HG03045 (cell line): ENCODE measurements at regions not wholly inside any gene's neighbourhood (a gene's known extent, or its start where the extent isn't known, plus 50 kb on each side); places are given as distances from the start of the nearest gene placed in this dataset.

Experiments used
- ATAC-seq: cut with Tn5 transposase; IDR thresholded peaks from one replicate; pipeline ENCODE4 v1.9.1; 2021; ENCODE audit warnings: mild to moderate bottlenecking, moderate library complexity; ENCODE audit not compliant: unreplicated experiment

DNA sequence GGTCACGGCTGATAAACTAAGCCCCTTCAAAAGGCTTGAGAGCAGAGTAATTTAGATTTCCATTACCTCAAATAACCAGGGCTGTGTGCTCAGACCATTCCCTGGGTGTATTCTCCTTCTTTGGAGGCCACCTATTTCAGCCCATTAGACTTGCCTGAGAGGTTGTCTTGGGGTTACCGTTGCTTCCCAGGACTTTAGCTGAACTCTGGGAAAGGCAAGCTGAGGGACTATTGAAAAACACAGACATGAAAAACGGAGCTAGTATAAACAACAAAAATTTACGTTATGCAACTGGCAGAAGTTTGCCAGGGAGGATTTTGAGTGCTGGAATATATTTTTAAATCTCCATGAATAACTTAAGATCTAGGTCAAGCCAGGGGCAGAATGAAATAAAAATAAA lies 561.0 kb upstream of the TNP1 start:
- no peak for ATAC-seq

- ATAC-seq, result no peak
Measured at GRCh38 chr2:217419055-217419671, 559.3 kb upstream of the TNP1 start.

- no peak for ATAC-seq
Measured at GRCh38 chr2:217418544-217418943, 558.7 kb upstream of the TNP1 start.

GRCh38 chr2:217418090-217418489 lies 558.2 kb upstream of the TNP1 start:
- ATAC-seq, result no peak

GRCh38 chr2:217417536-217417935 lies 557.7 kb upstream of the TNP1 start:
- ATAC-seq, result no peak

DNA sequence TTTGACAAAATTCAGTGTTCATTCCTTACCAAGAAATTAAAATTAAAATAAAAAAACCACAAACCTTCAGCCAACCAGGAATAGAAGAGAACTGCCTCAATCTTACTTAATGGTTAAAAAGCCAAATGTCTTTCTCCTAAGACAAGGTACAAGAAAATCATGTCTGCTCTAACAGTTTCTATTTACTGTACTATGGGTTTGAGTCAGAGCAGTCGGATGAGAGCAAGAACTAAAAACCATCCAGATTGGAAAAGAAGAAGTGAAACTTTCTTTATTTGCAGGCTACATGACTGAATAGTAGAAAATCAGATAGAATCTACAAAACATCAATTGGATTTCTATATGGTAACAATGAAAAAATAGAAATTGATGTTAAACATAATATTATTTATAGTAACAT lies 555.5 kb upstream of the TNP1 start:
- peak; percentile 47 for ATAC-seq

DNA sequence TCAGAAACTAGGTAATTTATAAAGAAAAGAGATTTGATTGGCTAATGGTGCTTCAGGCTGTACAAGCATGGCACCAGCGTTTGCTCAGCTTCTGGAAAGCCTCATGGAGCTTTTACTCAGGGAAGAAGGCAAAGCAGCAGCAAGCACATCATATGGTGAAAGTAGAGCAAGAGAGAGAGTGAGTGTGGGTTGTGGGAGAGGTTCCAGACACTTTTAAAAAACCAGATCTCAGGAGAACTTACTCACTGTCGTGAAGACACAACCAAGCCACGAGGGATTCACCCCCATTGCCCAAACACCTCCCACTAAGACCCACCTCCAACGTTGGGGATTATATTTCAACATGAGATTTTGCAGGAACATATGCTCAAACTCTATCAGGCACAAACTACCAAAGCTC lies 554.6 kb upstream of the TNP1 start:
- no peak for ATAC-seq

DNA sequence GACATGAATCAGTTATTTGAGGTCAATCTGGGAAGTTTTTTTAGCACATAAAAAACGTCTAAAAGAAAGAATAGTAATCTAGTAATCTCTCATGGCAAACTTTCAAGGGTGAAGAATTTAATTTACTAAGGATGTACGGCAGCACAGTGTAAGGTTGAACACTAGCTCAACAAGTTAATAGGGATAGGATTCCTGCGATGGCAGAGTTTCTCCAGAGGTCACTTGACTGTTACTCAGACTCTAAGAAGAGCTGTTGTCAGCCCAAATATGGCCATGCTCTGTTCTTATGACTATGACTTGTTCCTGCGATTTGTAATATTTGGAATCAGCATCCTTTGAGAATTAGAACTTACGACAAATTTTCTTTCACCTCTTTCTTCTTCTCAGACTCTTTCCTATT lies 553.3 kb upstream of the TNP1 start:
- no peak for ATAC-seq

- ATAC-seq, result no peak
Measured at GRCh38 chr2:217412721-217413120, 552.9 kb upstream of the TNP1 start.

DNA sequence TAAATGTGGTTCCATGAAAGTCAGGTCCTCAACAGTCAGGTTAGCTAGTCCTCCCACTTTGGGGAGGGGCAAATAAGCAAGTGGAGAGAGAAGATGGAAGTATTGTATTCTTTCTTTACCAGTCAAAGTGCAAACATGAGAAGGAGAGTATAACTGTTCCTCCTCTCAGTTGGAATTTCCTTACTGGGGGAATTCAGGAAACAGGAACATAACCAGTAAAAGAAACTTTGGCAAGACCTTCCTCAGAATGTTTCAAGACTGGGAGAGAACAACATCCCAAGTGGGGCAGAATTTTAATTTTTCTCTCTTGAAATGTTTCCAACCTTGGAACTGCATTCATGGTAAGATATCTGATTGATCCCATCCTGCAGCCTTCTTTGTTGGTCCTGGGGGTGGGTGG lies 552.4 kb upstream of the TNP1 start:
- ATAC-seq, result no peak

DNA sequence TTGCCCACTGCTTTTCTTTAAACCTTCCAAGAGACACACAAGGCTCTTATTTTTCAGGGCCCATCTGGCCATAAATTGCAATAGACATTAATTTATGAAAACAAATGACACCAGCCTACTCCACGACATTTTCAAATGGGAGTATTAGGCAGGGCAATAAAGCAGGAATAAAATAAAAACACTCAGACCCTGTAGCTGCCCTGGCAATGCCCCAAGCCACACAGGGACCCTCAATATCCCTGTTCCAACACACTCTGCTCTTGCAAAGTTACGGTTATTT lies 550.8 kb upstream of the TNP1 start:
- no peak for ATAC-seq

GRCh38 chr2:217409949-217410680 lies 550.3 kb upstream of the TNP1 start:
- no peak for ATAC-seq

DNA sequence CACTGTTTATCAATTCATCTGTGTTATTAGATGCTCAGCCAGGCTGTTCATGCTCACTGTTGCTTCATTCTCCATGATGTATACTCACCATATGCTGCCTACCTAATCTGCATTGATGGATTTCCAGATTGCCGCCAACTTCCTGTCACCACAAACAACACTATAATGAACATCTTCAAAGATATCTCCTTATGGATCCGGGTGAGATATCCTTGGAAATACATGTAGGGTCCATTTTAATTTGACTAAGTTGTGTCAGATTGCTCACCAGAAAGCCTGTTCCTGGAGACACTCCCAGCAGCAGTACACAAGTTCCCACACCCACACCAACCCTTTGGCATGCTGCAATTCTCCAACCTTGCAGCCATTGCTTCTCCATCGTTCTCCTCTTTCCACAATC lies 547.5 kb upstream of the TNP1 start:
- no peak for ATAC-seq

- no peak for ATAC-seq
Measured at GRCh38 chr2:217404236-217404760, 544.4 kb upstream of the TNP1 start.

- ATAC-seq, result no peak
Measured at GRCh38 chr2:217402761-217403383, 543.0 kb upstream of the TNP1 start.

- ATAC-seq, result no peak
Measured at GRCh38 chr2:217402144-217402543, 542.3 kb upstream of the TNP1 start.

DNA sequence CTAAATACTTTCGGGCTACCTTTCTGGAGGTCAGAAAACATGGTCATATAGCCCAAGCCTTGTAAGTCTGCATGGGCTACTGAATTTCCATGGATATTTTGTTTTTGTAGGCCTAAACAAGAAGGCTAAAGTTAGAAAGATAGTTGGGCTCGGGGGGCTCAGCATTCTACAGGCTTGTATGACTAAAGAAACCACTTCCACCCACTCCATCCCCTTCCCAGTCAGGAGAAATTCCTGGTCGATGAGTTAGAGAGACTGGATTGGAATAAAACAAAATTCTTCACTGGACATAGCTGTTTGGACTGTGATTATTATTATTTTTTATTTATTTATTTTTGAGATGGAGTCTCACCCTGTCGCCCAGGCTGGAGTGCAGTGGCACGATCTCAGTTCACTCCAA lies 539.4 kb upstream of the TNP1 start:
- no peak for ATAC-seq

GRCh38 chr2:217398860-217399259 lies 539.0 kb upstream of the TNP1 start:
- no peak for ATAC-seq

- ATAC-seq, result no peak
Measured at GRCh38 chr2:217398101-217398500, 538.2 kb upstream of the TNP1 start.

GRCh38 chr2:217396586-217396985 lies 536.7 kb upstream of the TNP1 start:
- ATAC-seq, result no peak

GRCh38 chr2:217396165-217396564 lies 536.3 kb upstream of the TNP1 start:
- no peak for ATAC-seq
